HuH-7 (cell line): ENCODE measurements at regions not wholly inside any gene's neighbourhood (a gene's known extent, or its start where the extent isn't known, plus 50 kb on each side); places are given as distances from the start of the nearest gene placed in this dataset.

Source experiments
- DNase-seq: peaks from one replicate; pipeline ENCODE4 v3.0.0; 2011; ENCODE audit warnings: low spot score

GRCh38 chr2:81903534-81903933 is 1599.0 kb upstream of the LRRTM1 start:
- DNase-seq: no peak

- no peak for DNase-seq
These were observed 1596.5 kb upstream of the LRRTM1 start for GRCh38 chr2:81901017-81901416.

GRCh38 chr2:81895620-81896250 is 1591.2 kb upstream of the LRRTM1 start:
- DNase-seq: no peak

GRCh38 chr2:81894451-81894990 is 1590.0 kb upstream of the LRRTM1 start:
- DNase-seq: no peak

- no peak for DNase-seq
These were observed 1572.1 kb upstream of the LRRTM1 start for GRCh38 chr2:81876624-81877023.

- DNase-seq: no peak
These were observed 1567.5 kb upstream of the LRRTM1 start for GRCh38 chr2:81872006-81872405.

- DNase-seq: no peak
These were observed 1565.6 kb upstream of the LRRTM1 start for GRCh38 chr2:81870119-81870518.

GRCh38 chr2:81858998-81859397 is 1554.4 kb upstream of the LRRTM1 start:
- no peak for DNase-seq

GRCh38 chr2:81853341-81853740 is 1548.8 kb upstream of the LRRTM1 start:
- DNase-seq: no peak

- no peak for DNase-seq
These were observed 1548.1 kb upstream of the LRRTM1 start for GRCh38 chr2:81852651-81853050.

- DNase-seq: no peak
These were observed 1535.2 kb upstream of the LRRTM1 start for GRCh38 chr2:81839780-81840179.

GRCh38 chr2:81835321-81836000 is 1530.9 kb upstream of the LRRTM1 start:
- no peak for DNase-seq

- no peak for DNase-seq
These were observed 1482.3 kb upstream of the LRRTM1 start for GRCh38 chr2:81786811-81787210.

GRCh38 chr2:81767187-81767912 is 1462.8 kb upstream of the LRRTM1 start:
- DNase-seq: no peak

- DNase-seq: no peak
These were observed 1443.0 kb upstream of the LRRTM1 start for GRCh38 chr2:81747481-81748070.

GRCh38 chr2:81739966-81740365 is 1435.4 kb upstream of the LRRTM1 start:
- DNase-seq: no peak

- DNase-seq: no peak
These were observed 1430.4 kb upstream of the LRRTM1 start for GRCh38 chr2:81734981-81735380.

- DNase-seq: no peak
These were observed 1410.3 kb upstream of the LRRTM1 start for GRCh38 chr2:81714817-81715216.

- DNase-seq: no peak
These were observed 1402.3 kb upstream of the LRRTM1 start for GRCh38 chr2:81706856-81707255.

- no peak for DNase-seq
These were observed 1399.3 kb upstream of the LRRTM1 start for GRCh38 chr2:81703831-81704230.

- DNase-seq: no peak
These were observed 1388.0 kb upstream of the LRRTM1 start for GRCh38 chr2:81692566-81692965.

- DNase-seq: no peak
These were observed 1371.1 kb upstream of the LRRTM1 start for GRCh38 chr2:81675641-81676040.

GRCh38 chr2:81672923-81673322 is 1368.4 kb upstream of the LRRTM1 start:
- DNase-seq: no peak
